ENCODE measurements at regions not wholly inside any gene's neighbourhood (a gene's known extent, or its start where the extent isn't known, plus 50 kb on each side); places are given as distances from the start of the nearest gene placed in this dataset.
A peak's percentile ranks its signal among the peaks of the same experiment; 100 is the strongest.
"Not testable (repeated sequence)": the region's sequence is repeated elsewhere in the genome, so short reads cannot be mapped to it uniquely, and the experiment has no call there.

DNA sequence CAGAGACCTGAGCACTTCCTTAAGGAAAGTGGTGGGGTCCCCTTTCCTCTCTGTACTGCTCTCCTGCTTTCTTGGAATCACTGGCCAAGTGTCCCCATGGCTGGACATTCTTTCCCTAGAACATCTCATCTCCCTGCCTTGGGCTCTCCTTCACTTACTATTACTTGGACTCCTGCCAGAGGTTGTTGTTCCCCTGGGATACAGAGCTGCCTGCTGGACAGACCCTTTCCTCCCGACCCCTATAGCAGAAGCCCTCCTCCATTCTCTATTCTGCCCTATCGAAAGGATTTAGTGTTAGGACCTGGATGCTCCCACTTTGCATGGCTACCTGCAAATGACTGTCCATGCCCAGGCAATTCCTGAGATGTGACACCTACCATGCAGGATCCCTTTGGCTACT lies 164.3 kb upstream of the PODXL start:
- DNase-seq: no peak

DNA sequence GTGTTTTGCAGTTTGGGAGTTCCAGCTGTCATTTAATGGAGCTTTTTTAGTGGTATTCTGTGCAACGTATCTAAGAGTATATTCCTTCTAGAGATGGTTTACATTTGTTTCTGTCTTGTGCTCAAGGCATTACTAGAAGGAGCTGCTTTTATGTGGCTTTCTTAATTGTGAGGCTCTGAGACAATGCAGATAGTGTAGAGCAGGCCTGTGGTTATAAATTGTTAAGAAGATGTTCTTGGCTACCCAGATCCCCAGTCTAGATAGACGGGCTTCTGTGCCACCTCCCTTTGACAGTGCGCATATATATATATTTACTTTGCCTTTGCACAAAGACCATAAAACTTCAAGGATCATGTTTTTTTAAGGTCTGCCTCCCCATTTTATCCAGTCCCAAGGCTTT lies 160.8 kb upstream of the PODXL start:
- no peak for DNase-seq

DNA sequence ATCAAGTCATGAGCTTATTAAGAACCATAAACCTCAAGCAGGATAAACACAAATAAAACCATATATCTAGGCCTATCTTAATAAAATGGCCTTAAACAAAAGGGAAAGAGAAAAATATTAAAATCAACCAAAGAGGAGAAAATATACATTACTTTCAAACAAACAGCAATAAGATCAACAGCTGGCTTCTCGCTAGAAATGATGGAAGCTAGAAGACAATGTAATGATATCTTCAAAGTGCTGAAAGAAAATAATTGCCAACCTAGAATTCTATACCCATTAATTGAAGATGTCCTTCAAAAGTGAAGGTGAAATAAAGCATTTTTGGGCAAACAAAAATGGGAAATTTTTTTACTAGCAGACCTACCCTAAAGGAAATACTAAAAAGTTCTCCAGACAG lies 142.9 kb upstream of the PODXL start:
- DNase-seq: no peak

- peak; percentile 30 for DNase-seq
Observed at GRCh38 chr7:131692131-131692960, 135.9 kb upstream of the PODXL start.

DNA sequence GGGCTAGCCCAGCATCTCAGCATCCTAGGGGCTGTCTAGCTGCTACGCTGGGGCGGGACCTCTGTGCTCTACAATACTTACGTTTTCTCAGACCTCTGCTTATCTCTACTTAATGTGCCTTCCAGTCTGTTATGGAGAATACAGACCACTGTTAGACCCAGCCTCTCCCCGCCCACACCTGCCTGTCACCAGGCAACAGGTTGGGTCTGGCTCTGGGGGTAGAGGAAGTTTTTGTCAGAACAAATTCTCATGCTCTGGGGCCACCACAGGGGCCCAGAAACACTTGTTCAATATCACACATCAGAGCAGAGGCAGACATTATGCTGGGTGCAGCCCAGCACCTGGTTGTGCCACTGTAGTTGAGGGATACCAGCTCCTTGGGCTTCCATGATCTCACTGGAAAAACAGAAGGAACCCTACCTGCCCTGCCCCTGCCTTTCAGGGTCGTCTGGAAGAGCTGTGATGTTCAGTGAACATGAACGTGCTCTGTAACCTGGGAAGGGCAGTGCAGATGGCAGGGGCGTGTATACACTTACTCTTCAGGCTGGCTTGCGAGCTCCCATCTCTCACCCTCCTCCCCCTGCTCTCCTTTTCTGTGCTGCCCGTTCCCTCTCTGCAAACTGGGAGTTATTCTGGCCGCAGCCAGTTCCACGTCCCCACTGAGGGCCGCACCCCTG lies 135.2 kb upstream of the PODXL start:
- no peak for DNase-seq

DNA sequence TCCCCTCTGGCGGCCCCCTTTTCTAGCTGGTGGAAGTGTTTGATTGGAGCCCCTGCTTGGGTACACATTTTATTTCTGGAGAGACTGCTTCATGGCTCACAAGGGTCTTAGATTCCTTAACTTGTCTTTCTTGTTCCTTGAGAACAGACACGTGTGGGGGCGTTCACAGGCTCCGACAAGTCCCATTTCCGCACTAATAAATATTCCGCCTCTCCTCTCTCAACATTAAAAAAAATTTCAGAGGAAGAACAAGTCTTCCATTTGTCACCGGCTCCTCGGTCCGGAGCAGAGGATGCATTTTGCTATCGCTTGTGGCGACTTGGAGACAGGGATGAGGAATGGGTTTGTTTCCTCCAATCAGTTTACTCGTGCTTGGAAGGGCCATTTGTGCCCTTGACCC lies 134.0 kb upstream of the PODXL start:
- DNase-seq: no peak

GRCh38 chr7:131689662-131690234 lies 133.3 kb upstream of the PODXL start:
- no peak for DNase-seq

GRCh38 chr7:131688738-131689661 lies 132.6 kb upstream of the PODXL start:
- peak; percentile 64 for DNase-seq

DNA sequence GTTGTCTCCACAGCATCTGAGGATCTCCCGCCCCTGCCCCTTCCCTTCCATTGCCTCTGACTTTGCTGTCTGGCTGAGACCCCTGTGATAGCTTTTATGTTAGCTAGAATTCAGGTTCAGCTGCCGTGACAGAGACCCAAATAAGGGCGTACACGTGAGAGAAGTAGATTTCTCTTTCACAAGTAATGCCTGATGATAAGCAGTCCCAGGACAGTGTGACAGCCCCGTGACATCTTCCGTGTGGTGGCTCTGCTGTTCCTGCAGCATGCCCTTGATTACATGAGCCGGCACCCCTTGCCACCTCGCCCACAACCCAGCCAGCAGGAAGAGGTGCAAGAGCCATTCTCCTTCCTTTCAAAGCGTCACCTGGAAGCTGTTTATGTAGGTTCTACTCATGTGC lies 130.9 kb upstream of the PODXL start:
- no peak for DNase-seq

DNA sequence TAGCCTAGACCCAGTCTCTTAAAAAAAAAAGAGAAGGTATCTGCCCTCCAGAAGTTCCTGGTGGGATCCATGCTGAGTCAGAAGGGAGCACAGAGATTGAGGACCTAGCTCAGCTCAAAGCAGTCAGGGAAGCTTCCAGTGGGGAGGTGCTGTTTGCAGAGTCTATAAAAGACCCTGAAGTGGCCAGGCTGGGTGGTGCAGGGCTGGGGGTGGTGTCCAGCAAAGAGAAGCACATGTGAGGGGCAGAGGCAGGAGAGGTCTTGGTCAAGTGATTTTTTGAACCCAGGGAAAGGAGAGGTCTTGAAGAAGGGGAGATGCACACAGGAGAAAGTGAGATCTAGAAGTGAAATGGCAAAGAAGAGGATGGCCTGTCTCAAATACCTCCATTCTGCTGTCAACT lies 130.4 kb upstream of the PODXL start:
- DNase-seq: no peak

GRCh38 chr7:131683536-131684125 lies 127.2 kb upstream of the PODXL start:
- no peak for DNase-seq

DNA sequence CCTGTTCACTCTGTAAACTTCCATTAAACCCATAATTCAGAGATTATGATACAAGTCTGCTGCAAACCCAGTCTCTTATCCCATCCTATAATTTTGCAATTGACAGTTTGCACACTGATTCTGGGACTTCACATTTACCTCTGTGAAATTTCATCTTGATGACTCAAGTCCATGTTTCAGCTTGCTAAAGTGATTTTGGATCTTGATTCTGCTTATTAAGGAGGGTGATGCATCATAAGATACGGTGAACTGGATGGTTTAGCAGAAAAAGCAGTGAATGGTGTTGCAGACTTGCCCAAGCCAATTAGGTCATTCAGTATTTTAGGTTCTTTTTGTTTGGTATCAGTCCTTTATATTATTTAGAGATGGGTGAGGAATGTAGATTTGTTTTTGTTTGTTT lies 125.5 kb upstream of the PODXL start:
- DNase-seq: no peak

- not testable (repeated sequence) for DNase-seq
Observed at GRCh38 chr7:131679071-131679470, 122.6 kb upstream of the PODXL start.

DNA sequence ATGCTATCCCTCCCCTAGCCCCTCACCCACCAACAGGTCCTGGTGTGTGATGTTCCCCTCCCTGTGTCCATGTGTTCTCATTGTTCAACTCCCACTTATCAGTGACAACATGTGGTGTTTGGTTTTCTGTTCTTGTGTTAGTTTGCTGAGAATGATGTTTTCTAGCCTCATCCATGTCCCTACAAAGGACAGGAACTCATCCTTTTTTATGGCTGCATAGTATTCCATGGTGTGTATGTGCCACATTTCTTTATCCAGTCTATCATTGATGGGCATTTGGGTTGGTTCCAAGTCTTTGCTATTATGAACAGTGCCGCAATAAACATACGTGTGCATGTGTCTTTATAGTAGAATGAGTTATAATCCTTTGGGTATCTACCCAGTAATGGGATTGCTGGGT lies 120.4 kb upstream of the PODXL start:
- DNase-seq: not testable (repeated sequence)

GRCh38 chr7:131674131-131674530 lies 117.7 kb upstream of the PODXL start:
- DNase-seq: no peak

- no peak for DNase-seq
Observed at GRCh38 chr7:131673576-131673975, 117.1 kb upstream of the PODXL start.

GRCh38 chr7:131670406-131670805 lies 114.0 kb upstream of the PODXL start:
- no peak for DNase-seq

DNA sequence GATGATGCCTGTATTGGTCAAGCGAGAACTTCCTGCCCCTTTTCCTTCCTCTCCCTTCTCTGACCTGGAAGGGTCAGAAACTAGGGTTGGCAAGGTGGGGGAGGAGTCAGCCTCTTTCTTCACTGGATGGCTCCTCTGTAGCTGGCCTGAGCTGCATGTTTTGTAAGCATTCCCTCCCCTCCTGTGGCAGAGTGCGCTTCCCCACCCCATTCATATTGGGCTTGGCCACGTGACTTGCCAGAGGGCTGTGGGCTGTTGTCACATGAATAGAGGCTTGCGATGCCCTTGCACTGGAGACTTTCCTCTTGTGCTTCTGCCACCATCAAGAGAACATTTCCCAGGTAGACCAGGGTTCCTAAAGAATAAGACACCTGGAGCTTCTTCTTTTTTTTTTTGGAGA lies 111.3 kb upstream of the PODXL start:
- no peak for DNase-seq

- DNase-seq: no peak
Observed at GRCh38 chr7:131665021-131665420, 108.6 kb upstream of the PODXL start.

DNA sequence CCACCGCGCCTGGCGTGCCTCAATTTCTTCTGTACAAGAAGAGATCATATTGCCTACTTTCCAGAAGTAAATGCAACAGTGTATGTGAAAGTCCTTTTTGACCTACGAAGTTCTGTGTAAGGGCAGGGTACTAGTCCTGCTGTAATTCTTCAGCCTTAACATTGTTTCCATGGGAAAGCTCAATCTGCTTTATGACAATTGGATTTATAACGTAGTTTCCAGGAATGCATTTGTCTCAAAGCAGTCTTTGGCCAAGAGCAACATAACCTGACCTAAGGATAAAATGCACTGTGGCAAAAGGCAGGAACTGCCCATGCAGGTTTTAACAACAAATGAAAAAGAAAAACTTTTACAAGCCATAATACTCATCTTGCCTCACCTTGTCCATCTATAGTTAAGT lies 108.1 kb upstream of the PODXL start:
- DNase-seq: no peak

DNA sequence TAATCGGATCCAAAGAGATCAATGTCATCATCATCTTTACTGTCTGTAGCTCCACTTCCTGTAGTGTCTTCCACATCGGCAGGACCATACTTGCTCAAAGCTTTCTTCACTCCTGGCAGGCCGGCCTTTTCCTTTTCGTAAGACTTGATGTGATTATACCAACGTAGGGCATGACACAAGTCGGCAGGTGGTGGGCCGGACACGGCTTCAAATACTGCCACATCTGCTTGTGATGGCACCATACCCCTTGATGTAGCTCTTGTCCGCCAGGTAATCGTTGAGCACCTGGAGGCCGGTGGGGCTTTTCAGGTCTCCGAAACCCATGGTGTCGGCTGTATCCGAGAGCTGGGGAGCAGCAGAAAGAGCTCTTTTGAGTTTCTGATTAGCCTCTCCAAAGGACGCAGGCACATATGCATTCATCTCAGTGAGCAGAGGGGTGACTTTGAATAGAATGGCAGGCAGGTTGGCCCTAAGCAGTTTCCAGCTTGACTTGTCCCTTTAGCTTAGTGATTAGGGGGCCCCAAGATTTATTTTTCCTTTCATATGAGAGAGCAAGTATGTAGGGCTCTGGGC lies 106.0 kb upstream of the PODXL start:
- not testable (repeated sequence) for DNase-seq

DNA sequence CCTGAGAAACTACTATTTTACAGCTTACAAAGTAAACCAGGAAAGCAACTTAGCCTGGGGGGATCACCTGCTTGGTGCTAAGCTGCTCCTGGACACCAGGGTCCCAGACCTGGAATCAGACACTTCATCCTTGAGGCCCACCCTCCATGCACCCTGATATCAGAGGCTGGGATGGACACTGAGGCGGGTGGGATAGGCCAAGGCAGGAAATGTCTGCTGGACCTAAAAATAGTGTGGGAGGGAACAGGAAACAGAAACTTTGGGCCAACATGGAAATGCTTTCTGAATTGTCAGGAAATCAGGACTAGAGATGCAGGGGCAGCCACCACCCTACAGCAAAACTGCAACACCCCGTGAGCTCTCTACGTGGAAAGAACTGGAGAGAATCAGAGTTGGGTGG lies 101.5 kb upstream of the PODXL start:
- no peak for DNase-seq
